GM12875 (cell line): ENCODE measurements at regions not wholly inside any gene's neighbourhood (a gene's known extent, or its start where the extent isn't known, plus 50 kb on each side); places are given as distances from the start of the nearest gene placed in this dataset.

Source experiments
- H3K4me3 ChIP-seq: one replicate; pipeline ENCODE4 v1.5.1; 2011; ENCODE audit warnings: low read depth, low read length, control low read depth
- TF ChIP-seq, protein P1 (sequence below): IDR thresholded peaks from 2 replicates; pipeline ENCODE4 v1.5.1; 2011; ENCODE audit warnings: low read depth, mild to moderate bottlenecking, control low read depth, inconsistent platforms, low read length, moderate library complexity, borderline replicate concordance; ENCODE audit not compliant: insufficient read depth

DNA sequence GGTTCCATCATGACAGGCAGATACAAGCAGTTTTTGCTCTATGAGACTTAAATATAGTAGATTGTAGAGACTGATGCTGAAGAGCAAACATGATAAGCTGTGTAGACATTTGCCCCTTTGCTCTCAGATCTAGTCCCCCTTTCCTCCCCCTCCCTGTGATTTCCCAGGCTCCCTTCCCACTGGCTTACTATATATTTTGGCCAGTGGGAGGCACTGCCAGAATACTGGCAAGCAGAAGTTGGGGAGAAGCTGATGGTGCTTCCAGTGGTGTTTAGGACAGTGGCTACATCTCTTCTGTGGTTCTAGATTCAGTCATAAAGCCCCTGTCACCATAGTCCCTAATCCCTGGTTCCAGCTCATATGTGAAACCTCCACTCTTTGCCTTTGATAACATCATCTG lies 156.1 kb upstream of the STEAP4 start:
- TF ChIP-seq, protein P1, sequence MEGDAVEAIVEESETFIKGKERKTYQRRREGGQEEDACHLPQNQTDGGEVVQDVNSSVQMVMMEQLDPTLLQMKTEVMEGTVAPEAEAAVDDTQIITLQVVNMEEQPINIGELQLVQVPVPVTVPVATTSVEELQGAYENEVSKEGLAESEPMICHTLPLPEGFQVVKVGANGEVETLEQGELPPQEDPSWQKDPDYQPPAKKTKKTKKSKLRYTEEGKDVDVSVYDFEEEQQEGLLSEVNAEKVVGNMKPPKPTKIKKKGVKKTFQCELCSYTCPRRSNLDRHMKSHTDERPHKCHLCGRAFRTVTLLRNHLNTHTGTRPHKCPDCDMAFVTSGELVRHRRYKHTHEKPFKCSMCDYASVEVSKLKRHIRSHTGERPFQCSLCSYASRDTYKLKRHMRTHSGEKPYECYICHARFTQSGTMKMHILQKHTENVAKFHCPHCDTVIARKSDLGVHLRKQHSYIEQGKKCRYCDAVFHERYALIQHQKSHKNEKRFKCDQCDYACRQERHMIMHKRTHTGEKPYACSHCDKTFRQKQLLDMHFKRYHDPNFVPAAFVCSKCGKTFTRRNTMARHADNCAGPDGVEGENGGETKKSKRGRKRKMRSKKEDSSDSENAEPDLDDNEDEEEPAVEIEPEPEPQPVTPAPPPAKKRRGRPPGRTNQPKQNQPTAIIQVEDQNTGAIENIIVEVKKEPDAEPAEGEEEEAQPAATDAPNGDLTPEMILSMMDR, result no peak
- no peak overlapping the region for H3K4me3 ChIP-seq

DNA sequence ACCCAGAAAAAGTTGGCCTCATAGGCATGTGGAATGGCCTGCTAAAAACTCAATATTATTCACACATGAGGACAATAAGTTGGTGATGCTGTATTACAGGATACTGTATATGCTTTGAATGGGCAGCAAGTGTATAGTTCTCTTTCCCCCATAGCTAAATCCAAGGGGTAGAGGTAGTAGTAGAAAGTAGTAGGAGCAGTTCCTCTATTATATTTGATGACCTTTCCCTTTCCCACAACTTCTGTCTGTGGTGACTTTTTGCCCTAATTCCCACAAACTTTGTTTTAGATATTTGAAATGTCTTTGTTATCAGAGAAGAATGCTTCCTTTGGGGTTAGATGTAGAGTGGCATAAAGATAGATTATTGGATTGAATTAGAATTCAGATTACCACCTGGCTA lies 154.0 kb upstream of the STEAP4 start:
- TF ChIP-seq, protein P1, result no peak
- no peak overlapping the region for H3K4me3 ChIP-seq

DNA sequence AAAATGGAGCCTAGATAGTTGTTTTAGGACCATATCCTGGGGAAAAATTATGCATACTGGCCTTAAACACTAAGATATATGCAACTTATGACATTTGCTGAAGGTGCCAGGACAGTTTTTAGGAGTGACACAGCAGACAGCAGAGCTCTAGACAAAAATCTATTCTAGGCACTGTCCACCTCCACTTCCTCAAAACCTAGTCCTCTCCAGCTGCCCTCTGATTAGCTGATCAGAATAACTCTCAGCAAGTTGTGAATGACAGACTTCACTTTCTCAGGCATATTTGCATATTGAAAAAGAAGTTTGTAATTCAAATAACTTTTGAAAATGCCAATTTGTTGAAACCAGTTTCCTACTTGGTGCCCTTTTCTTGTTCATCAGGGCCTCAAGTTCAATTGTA lies 152.3 kb upstream of the STEAP4 start:
- no peak overlapping the region for H3K4me3 ChIP-seq
- TF ChIP-seq, protein P1, result no peak

DNA sequence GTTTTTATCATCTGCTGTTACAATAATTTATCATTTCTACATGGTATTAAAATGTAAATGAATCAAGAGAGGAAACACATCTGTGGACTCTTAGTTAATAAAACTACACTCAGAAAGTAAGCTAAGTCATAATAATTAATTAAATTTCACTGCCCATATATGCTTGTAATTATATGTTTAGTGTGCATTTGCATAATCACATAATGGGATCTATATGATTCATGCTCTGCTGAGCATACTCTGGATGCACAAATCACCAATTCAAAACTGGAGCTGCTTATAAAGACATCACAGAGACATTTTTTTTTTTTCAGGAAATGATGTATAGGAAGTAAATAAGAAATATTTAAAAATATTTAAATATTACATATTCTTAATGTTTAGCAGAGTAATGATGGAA lies 151.6 kb upstream of the STEAP4 start:
- H3K4me3 ChIP-seq, result no peak overlapping the region
- TF ChIP-seq, protein P1, result no peak

DNA sequence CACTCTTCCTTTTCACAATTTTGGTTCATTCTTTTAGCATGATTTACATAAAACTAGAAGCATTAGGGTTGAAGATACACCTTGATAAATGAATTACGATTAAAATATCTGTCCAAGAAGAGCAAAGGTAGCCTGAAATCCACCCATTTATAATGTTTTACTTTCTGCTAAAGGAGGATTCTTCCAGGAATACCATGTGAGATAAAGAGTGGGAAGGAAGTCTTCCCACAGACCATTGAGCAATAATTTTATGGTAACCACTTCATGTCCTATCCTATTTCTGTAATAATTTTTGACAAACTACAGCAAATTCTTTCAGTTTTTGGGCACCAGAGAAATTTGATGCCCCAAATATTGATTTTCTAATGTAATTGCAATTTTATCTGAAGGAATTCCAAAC lies 150.6 kb upstream of the STEAP4 start:
- TF ChIP-seq, protein P1, result no peak
- H3K4me3 ChIP-seq, result no peak overlapping the region

DNA sequence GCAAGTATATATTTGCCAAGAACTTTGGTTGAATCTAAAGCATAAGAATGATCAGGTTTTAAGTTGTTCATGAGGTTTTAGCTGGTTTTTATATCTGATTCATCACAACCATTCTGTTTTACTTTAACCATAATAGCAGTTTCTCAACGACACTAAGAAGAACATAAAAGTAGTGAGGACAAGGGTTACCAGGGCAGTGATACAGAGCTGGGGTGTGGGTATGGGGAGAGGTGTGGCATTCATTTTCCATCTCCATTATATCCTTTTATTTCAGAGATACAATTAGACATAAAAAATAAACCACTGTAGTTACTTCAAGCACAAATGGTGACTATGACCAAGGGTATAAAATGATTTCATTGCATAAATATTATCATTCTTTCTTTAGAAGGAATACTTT lies 149.8 kb upstream of the STEAP4 start:
- H3K4me3 ChIP-seq, result no peak overlapping the region
- TF ChIP-seq, protein P1, result no peak

DNA sequence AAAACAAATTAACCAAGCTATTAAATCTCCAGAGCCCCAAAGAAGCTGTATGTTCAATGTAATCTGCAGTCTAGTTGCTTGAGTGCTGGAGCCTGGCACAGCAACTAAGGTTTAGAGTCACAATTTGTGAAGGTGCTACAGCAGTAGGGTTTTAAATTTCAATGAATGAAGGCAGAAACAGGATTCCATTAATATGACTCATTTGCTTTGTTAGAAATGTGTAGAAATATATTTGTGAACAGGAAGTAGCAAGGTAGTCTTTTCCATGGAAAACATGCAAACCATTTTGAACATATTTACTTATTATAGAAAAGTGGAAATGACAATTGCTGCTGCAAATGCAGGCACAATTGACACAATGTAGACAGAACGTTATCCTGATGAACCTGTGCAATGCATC lies 149.0 kb upstream of the STEAP4 start:
- TF ChIP-seq, protein P1, result no peak
- no peak overlapping the region for H3K4me3 ChIP-seq
